Thyroid gland (tissue), 4 donors: ENCODE measurements at regions not wholly inside any gene's neighbourhood (a gene's known extent, or its start where the extent isn't known, plus 50 kb on each side); places are given as distances from the start of the nearest gene placed in this dataset.

Experiments used
- CTCF ChIP-seq, 6 experiments: fragments of 200-600 bp in 3 of 6; fragments of 450-650 bp in 3 of 6; sonication (generic) in 3 of 6; IDR thresholded peaks; one replicate each; pipeline ENCODE4 v1.5.1; 2016 to 2019; ENCODE audit warnings: antibody characterized with exemption in 6 of 6, mild to moderate bottlenecking in 2 of 6, inconsistent platforms in 1 of 6, moderate library complexity in 1 of 6
- POLR2A ChIP-seq, 2 donors: fragments of 450-650 bp; IDR thresholded peaks; one replicate each; pipeline ENCODE4 v1.6.1; 2017; ENCODE audit warnings: antibody characterized with exemption in 2 of 2, mild to moderate bottlenecking in 2 of 2, moderate library complexity in 1 of 2

- TF ChIP-seq CTCF (IDR thresholded peaks at IDR 0.05), result no peak
- no peak for TF ChIP-seq POLR2A (IDR thresholded peaks at IDR 0.05)
Measured at GRCh38 chr20:19937218-19937617, 79.9 kb upstream of the NAA20 start.
